Activated naive CD4-positive, alpha-beta T cell treated with anti-CD3 and anti-CD28 coated beads, Interleukin-2, amount 10 ng/mL, durations not matched to agents 7 days and 5 days (primary cell): ENCODE measurements at regions not wholly inside any gene's neighbourhood (a gene's known extent, or its start where the extent isn't known, plus 50 kb on each side); places are given as distances from the start of the nearest gene placed in this dataset.

Experiments used
- CTCF ChIA-PET: fragments of 350-600 bp; sonication (Branson Sonifier 250); formaldehyde crosslinking; loops from one replicate; lab custom pipeline; 2021; ENCODE audit warnings: antibody characterized with exemption; lab: Charles Lee
- DNase-seq: peaks from one replicate; pipeline ENCODE4 v3.0.0-alpha.2; 2020
- H3K27ac Mint-ChIP-seq: one replicate; pipeline ENCODE4 v1.8.0; 2021; ENCODE audit warnings: mild to moderate bottlenecking, moderate library complexity, mixed read lengths
- H3K27me3 Mint-ChIP-seq: one replicate; pipeline ENCODE4 v1.8.0; 2021; ENCODE audit warnings: mild to moderate bottlenecking, mixed read lengths
- H3K36me3 Mint-ChIP-seq: one replicate; pipeline ENCODE4 v1.8.0; 2021; ENCODE audit warnings: mixed read lengths
- H3K4me1 Mint-ChIP-seq: one replicate; pipeline ENCODE4 v1.8.0; 2021; ENCODE audit warnings: mixed read lengths
- H3K4me3 Mint-ChIP-seq: one replicate; pipeline ENCODE4 v1.8.0; 2021; ENCODE audit warnings: mild to moderate bottlenecking, moderate library complexity, mixed read lengths
- H3K9me3 Mint-ChIP-seq: one replicate; pipeline ENCODE4 v1.8.0; 2021; ENCODE audit warnings: mixed read lengths

- no peak overlapping the region for H3K27ac Mint-ChIP-seq
- H3K4me3 Mint-ChIP-seq: no peak overlapping the region
- no peaks in the 10 kb centered on the region for H3K27me3 Mint-ChIP-seq
- CTCF ChIA-PET: no interaction called here
- DNase-seq: no peak
- no peaks in the 10 kb centered on the region for H3K9me3 Mint-ChIP-seq
- no peaks in the 10 kb centered on the region for H3K4me1 Mint-ChIP-seq
- no peaks in the 10 kb centered on the region for H3K36me3 Mint-ChIP-seq
Measured at GRCh38 chr4:17301869-17302268, 210.0 kb downstream of the QDPR start.

- CTCF ChIA-PET: interaction anchor here (0.7 kb wide), 1 partner anchor 171 kb away, joined by 3 read pairs; no protein-coding TSS in a partner anchor
- no peak for DNase-seq
- H3K4me3 Mint-ChIP-seq: no peak overlapping the region
- no peaks in the 10 kb centered on the region for H3K4me1 Mint-ChIP-seq
- H3K27ac Mint-ChIP-seq: no peak overlapping the region
- no peaks in the 10 kb centered on the region for H3K27me3 Mint-ChIP-seq
- H3K9me3 Mint-ChIP-seq: no peaks in the 10 kb centered on the region
- no peaks in the 10 kb centered on the region for H3K36me3 Mint-ChIP-seq
Measured at GRCh38 chr4:17301266-17301665, 210.6 kb downstream of the QDPR start.

GRCh38 chr4:17296921-17297890 is 214.7 kb downstream of the QDPR start:
- no peak for DNase-seq
- no peaks in the 10 kb centered on the region for H3K36me3 Mint-ChIP-seq
- no peak overlapping the region for H3K27ac Mint-ChIP-seq
- CTCF ChIA-PET: no interaction called here
- H3K9me3 Mint-ChIP-seq: no peaks in the 10 kb centered on the region
- no peak overlapping the region for H3K4me3 Mint-ChIP-seq
- H3K4me1 Mint-ChIP-seq: no peaks in the 10 kb centered on the region
- no peaks in the 10 kb centered on the region for H3K27me3 Mint-ChIP-seq

GRCh38 chr4:17293901-17294300 is 218.0 kb downstream of the QDPR start:
- H3K27ac Mint-ChIP-seq: no peak overlapping the region
- no peak overlapping the region for H3K4me3 Mint-ChIP-seq
- CTCF ChIA-PET: no interaction called here
- H3K4me1 Mint-ChIP-seq: no peaks in the 10 kb centered on the region
- DNase-seq: no peak
- H3K27me3 Mint-ChIP-seq: no peaks in the 10 kb centered on the region
- H3K36me3 Mint-ChIP-seq: no peaks in the 10 kb centered on the region
- H3K9me3 Mint-ChIP-seq: no peaks in the 10 kb centered on the region

- Mint-ChIP-seq H3K36me3 (no peaks in the 10 kb centered on the region), H3K27ac (no peak overlapping the region), H3K27me3 (peaks cover 3% of the 10 kb centered on the region), H3K9me3 (no peaks in the 10 kb centered on the region), H3K4me1 (no peaks in the 10 kb centered on the region), H3K4me3 (no peak overlapping the region)
- CTCF ChIA-PET: interaction anchor here (0.5 kb wide), 1 partner anchor 25 kb away, joined by 3 read pairs; no protein-coding TSS in a partner anchor
- DNase-seq: no peak
Measured at GRCh38 chr4:17288151-17288550, 223.7 kb downstream of the QDPR start.

- Mint-ChIP-seq H3K4me3 (no peak overlapping the region), H3K36me3 (no peaks in the 10 kb centered on the region), H3K27ac (no peak overlapping the region), H3K9me3 (no peaks in the 10 kb centered on the region), H3K4me1 (no peaks in the 10 kb centered on the region), H3K27me3 (peaks cover 3% of the 10 kb centered on the region)
- CTCF ChIA-PET: no interaction called here
- DNase-seq: no peak
Measured at GRCh38 chr4:17286752-17287460, 225.0 kb downstream of the QDPR start.

- no peak for DNase-seq
- H3K36me3 Mint-ChIP-seq: no peaks in the 10 kb centered on the region
- H3K4me3 Mint-ChIP-seq: no peak overlapping the region
- no peaks in the 10 kb centered on the region for H3K9me3 Mint-ChIP-seq
- peaks cover 3% of the 10 kb centered on the region for H3K27me3 Mint-ChIP-seq
- CTCF ChIA-PET: no interaction called here
- H3K27ac Mint-ChIP-seq: no peak overlapping the region
- no peaks in the 10 kb centered on the region for H3K4me1 Mint-ChIP-seq
Measured at GRCh38 chr4:17285747-17286146, 226.1 kb downstream of the QDPR start.

GRCh38 chr4:17284323-17285175 is 227.3 kb downstream of the QDPR start:
- H3K9me3 Mint-ChIP-seq: no peaks in the 10 kb centered on the region
- H3K27me3 Mint-ChIP-seq: peaks cover 3% of the 10 kb centered on the region
- H3K27ac Mint-ChIP-seq: no peak overlapping the region
- H3K36me3 Mint-ChIP-seq: no peaks in the 10 kb centered on the region
- CTCF ChIA-PET: no interaction called here
- no peak for DNase-seq
- no peak overlapping the region for H3K4me3 Mint-ChIP-seq
- no peaks in the 10 kb centered on the region for H3K4me1 Mint-ChIP-seq

- H3K4me1 Mint-ChIP-seq: no peaks in the 10 kb centered on the region
- no peaks in the 10 kb centered on the region for H3K9me3 Mint-ChIP-seq
- no peak overlapping the region for H3K27ac Mint-ChIP-seq
- no peaks in the 10 kb centered on the region for H3K36me3 Mint-ChIP-seq
- CTCF ChIA-PET: no interaction called here
- H3K4me3 Mint-ChIP-seq: no peak overlapping the region
- DNase-seq: no peak
- peaks cover 3% of the 10 kb centered on the region for H3K27me3 Mint-ChIP-seq
Measured at GRCh38 chr4:17283832-17284231, 228.1 kb downstream of the QDPR start.

GRCh38 chr4:17283251-17283650 is 228.6 kb downstream of the QDPR start:
- H3K9me3 Mint-ChIP-seq: no peaks in the 10 kb centered on the region
- H3K4me3 Mint-ChIP-seq: no peak overlapping the region
- no peaks in the 10 kb centered on the region for H3K36me3 Mint-ChIP-seq
- no peak overlapping the region for H3K27ac Mint-ChIP-seq
- peaks cover 3% of the 10 kb centered on the region for H3K27me3 Mint-ChIP-seq
- H3K4me1 Mint-ChIP-seq: no peaks in the 10 kb centered on the region
- DNase-seq: no peak
- CTCF ChIA-PET: no interaction called here

- H3K27me3 Mint-ChIP-seq: no peaks in the 10 kb centered on the region
- no peaks in the 10 kb centered on the region for H3K9me3 Mint-ChIP-seq
- H3K4me3 Mint-ChIP-seq: no peak overlapping the region
- H3K36me3 Mint-ChIP-seq: no peaks in the 10 kb centered on the region
- no peak for DNase-seq
- no peak overlapping the region for H3K27ac Mint-ChIP-seq
- CTCF ChIA-PET: no interaction called here
- H3K4me1 Mint-ChIP-seq: no peaks in the 10 kb centered on the region
Measured at GRCh38 chr4:17280261-17281018, 231.4 kb downstream of the QDPR start.

- H3K9me3 Mint-ChIP-seq: no peaks in the 10 kb centered on the region
- H3K27me3 Mint-ChIP-seq: no peaks in the 10 kb centered on the region
- CTCF ChIA-PET: no interaction called here
- H3K27ac Mint-ChIP-seq: no peak overlapping the region
- no peak overlapping the region for H3K4me3 Mint-ChIP-seq
- DNase-seq: no peak
- H3K4me1 Mint-ChIP-seq: no peaks in the 10 kb centered on the region
- no peaks in the 10 kb centered on the region for H3K36me3 Mint-ChIP-seq
Measured at GRCh38 chr4:17276776-17277175, 235.1 kb downstream of the QDPR start.

- Mint-ChIP-seq H3K36me3 (no peaks in the 10 kb centered on the region), H3K9me3 (no peaks in the 10 kb centered on the region), H3K4me1 (no peaks in the 10 kb centered on the region), H3K27ac (no peak overlapping the region), H3K4me3 (no peak overlapping the region), H3K27me3 (no peaks in the 10 kb centered on the region)
- CTCF ChIA-PET: no interaction called here
- no peak for DNase-seq
Measured at GRCh38 chr4:17275836-17276235, 236.1 kb downstream of the QDPR start.
